Inflammatory macrophage treated with lipopolysaccharide for 1 hour (primary cell): ENCODE measurements at regions not wholly inside any gene's neighbourhood (a gene's known extent, or its start where the extent isn't known, plus 50 kb on each side); places are given as distances from the start of the nearest gene placed in this dataset.
"Not testable (repeated sequence)": the region's sequence is repeated elsewhere in the genome, so short reads cannot be mapped to it uniquely, and the experiment has no call there.

Experiments used
- DNase-seq, 2 donors: peaks; one replicate each; pipeline ENCODE4 v3.0.0-alpha.2; 2020 to 2022

GRCh38 chr6:79150733-79151132 lies 72.7 kb upstream of the PHIP start:
- DNase-seq: no peak

- DNase-seq: no peak
These were observed 71.8 kb upstream of the PHIP start for GRCh38 chr6:79149884-79150283.

- peak in 1 of 2 donors; percentile 29 for DNase-seq
These were observed 68.4 kb upstream of the PHIP start for GRCh38 chr6:79146421-79146820.

- no peak for DNase-seq
These were observed 67.2 kb upstream of the PHIP start for GRCh38 chr6:79145301-79145700.

GRCh38 chr6:79143320-79143898 lies 65.4 kb upstream of the PHIP start:
- DNase-seq: no peak

- DNase-seq: no peak
These were observed 60.1 kb upstream of the PHIP start for GRCh38 chr6:79138146-79138545.

- DNase-seq: no peak
These were observed 59.6 kb upstream of the PHIP start for GRCh38 chr6:79137671-79138070.

- DNase-seq: no peak
These were observed 58.0 kb upstream of the PHIP start for GRCh38 chr6:79135973-79136470.

- DNase-seq: no peak
These were observed 56.8 kb upstream of the PHIP start for GRCh38 chr6:79134699-79135474.

- DNase-seq: no peak
These were observed 55.1 kb upstream of the PHIP start for GRCh38 chr6:79133173-79133572.

- not testable (repeated sequence) for DNase-seq
These were observed 53.2 kb upstream of the PHIP start for GRCh38 chr6:79131220-79131619.
